ENCODE measurements at regions not wholly inside any gene's neighbourhood (a gene's known extent, or its start where the extent isn't known, plus 50 kb on each side); places are given as distances from the start of the nearest gene placed in this dataset.

DNA sequence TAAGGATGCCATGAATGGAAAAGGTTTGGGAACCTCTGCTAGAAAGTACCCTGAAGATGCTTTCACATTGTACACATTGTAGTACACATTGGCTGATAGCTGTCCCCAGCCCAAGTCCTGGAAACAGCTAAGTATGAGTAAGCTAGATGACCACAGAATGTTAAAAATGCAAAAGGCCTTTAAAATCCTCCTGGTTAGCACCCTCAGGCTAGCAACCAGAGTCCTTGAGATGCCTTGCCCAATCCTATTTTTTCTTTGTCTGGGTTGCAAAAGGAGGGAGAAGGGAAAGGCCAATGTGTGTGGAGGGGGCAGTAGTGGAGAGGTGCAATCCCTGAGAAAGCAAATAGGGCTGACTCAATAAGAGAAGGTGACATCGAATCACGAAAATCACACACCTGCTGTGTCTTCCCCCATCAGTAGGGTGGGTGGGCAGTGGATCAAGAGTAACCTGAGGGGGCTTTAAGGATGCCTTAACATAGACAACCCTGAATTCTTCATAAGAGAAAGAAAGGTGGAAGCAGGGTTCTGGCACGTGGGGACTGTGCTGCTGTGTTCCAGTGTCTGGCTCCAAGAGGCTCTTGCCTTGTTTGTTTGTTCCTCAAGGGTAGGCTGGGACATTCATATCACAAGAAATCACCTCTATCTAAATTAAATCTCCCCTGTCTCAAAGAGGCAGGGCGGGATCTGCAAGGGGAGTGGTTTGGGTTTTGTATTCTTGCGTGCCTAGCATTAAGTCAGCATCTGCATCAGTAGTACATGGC is 266.2 kb upstream of the PLXNA2 start (continued):
- TF ChIP-seq, protein P1, sequence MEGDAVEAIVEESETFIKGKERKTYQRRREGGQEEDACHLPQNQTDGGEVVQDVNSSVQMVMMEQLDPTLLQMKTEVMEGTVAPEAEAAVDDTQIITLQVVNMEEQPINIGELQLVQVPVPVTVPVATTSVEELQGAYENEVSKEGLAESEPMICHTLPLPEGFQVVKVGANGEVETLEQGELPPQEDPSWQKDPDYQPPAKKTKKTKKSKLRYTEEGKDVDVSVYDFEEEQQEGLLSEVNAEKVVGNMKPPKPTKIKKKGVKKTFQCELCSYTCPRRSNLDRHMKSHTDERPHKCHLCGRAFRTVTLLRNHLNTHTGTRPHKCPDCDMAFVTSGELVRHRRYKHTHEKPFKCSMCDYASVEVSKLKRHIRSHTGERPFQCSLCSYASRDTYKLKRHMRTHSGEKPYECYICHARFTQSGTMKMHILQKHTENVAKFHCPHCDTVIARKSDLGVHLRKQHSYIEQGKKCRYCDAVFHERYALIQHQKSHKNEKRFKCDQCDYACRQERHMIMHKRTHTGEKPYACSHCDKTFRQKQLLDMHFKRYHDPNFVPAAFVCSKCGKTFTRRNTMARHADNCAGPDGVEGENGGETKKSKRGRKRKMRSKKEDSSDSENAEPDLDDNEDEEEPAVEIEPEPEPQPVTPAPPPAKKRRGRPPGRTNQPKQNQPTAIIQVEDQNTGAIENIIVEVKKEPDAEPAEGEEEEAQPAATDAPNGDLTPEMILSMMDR (conservative IDR thresholded peaks at IDR 0.05; ENCODE audit: low read depth in 2 of 2): no peak
- no peak for TF ChIP-seq REST (IDR thresholded peaks at IDR 0.05; ENCODE audit: unreplicated experiment)
- no peak for TF ChIP-seq EZH2phosphoT487 (IDR thresholded peaks at IDR 0.05; ENCODE audit: unreplicated experiment)
- no peak for TF ChIP-seq ZNF114 (CRISPR knock-in tag; IDR thresholded peaks at IDR 0.05)
- no peak for TF ChIP-seq NANOG (IDR thresholded peaks at IDR 0.05; ENCODE audit: borderline replicate concordance)

- Mint-ChIP-seq H3K4me3 (no peak overlapping the region), H3K9me3 (0 out of 3 replicates have a peak, but pooled peaks cover 3% of the 10 kb centered on the region), H3K4me1 (no peaks in the 10 kb centered on the region; the same call in 2 of the 3 replicates), H3K36me3 (ENCODE audit: low read depth) (no peaks in the 10 kb centered on the region), H3K27me3 (ENCODE audit: insufficient read depth, low read depth, poor library complexity) (no peaks in the 10 kb centered on the region), H3K27ac (no peak overlapping the region)
- H3K9me2 ChIP-seq (ENCODE audit: insufficient read depth): peaks cover 8% of the 10 kb centered on the region; the same call in 1 of the 2 replicates
- no peaks in the 10 kb centered on the region for H3K4me1 ChIP-seq (ENCODE audit: insufficient read depth)
- H4K20me1 ChIP-seq (replicated peaks; ENCODE audit: insufficient read depth): no peaks in the 10 kb centered on the region
- H3K4me3 ChIP-seq: no peak overlapping the region
- no peak overlapping the region for H2AFZ ChIP-seq
- ATAC-seq (no peak), DNase-seq (ENCODE audit: low spot score) (no peak)
- no peaks in the 10 kb centered on the region for H3F3A ChIP-seq (replicated peaks; ENCODE audit: low read depth)
- no peaks in the 10 kb centered on the region for H3K36me3 ChIP-seq (ENCODE audit: insufficient read depth)
- no peak overlapping the region for H3K4me2 ChIP-seq
- H3K27ac ChIP-seq (ENCODE audit: low read depth): no peak overlapping the region
- no peaks in the 10 kb centered on the region for H3K79me2 ChIP-seq (replicated peaks; ENCODE audit: insufficient read depth)
- H3K27me3 ChIP-seq (ENCODE audit: insufficient read depth): no peaks in the 10 kb centered on the region
- TF ChIP-seq JUNB (IDR thresholded peaks at IDR 0.05; ENCODE audit: unreplicated experiment): no peak
- TF ChIP-seq ZNF462 (CRISPR knock-in tag; IDR thresholded peaks at IDR 0.05): no peak
- no peak for TF ChIP-seq POLR2AphosphoS5 (IDR thresholded peaks at IDR 0.05; ENCODE audit: low read depth)
- no peak for TF ChIP-seq REST (IDR thresholded peaks at IDR 0.05; ENCODE audit: unreplicated experiment)
- no peak for TF ChIP-seq ZNF114 (CRISPR knock-in tag; IDR thresholded peaks at IDR 0.05)
Observed at GRCh38 chr1:208511242-208511860, 267.2 kb upstream of the PLXNA2 start.

Data from GM23338 (cell line).